ENCODE measurements at regions not wholly inside any gene's neighbourhood (a gene's known extent, or its start where the extent isn't known, plus 50 kb on each side); places are given as distances from the start of the nearest gene placed in this dataset.

DNA sequence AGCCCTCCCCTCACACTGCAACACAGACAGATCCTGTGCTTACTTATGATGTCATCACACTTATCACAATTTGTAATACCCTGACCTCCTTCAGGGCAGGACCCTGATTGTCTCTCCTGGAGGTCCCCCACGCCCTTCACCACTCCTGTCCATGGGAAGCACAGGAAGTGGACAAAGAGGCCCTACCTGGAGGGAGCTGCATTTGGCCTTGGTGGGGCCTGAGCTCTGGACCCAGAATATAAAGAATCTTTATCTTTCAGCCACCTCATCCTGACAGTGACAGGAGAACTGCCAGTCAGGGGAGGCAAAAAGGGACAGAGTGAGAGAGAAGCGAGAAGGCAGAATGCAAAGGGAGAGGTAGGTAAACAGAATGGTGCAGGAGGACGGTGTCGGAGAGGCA is 303.4 kb upstream of the N4BP1 start (continued):
- TF ChIP-seq JUND (IDR thresholded peaks at IDR 0.05) (no peak), HNF4A (conservative IDR thresholded peaks at IDR 0.05) (no peak), HNF4G (IDR thresholded peaks at IDR 0.05) (no peak), SP1 (IDR thresholded peaks at IDR 0.05) (no peak), YY1 (IDR thresholded peaks at IDR 0.05) (no peak), EGR1 (IDR thresholded peaks at IDR 0.05; ENCODE audit: low read depth in 2 of 2) (no peak), FOXA2 (IDR thresholded peaks at IDR 0.05) (no peak), RAD21 (IDR thresholded peaks at IDR 0.05) (no peak)
- TF ChIP-seq, protein P1, sequence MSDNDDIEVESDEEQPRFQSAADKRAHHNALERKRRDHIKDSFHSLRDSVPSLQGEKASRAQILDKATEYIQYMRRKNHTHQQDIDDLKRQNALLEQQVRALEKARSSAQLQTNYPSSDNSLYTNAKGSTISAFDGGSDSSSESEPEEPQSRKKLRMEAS (IDR thresholded peaks at IDR 0.05), result no peak

DNA sequence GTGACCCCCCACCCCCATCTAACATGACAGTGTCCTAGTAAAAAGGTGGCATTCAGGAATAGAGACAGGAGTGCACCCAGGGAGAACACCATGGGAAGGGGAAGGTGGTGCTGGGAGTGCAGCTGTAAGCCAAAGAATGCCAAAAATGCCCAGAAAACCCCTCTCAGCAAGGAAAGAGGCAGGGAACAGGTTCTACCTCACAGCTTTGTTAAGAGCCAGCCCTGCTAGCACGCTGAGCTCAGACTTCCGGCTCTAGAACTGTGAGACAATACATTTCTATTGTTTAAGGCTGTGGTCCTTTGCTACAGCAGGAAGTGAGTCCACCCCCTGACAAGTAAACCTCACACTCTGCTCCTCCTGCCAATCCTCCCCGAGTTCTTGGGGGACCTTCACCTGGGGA is 302.4 kb upstream of the N4BP1 start:
- TF ChIP-seq NR2F2 (IDR thresholded peaks at IDR 0.05), result no peak
- TF ChIP-seq RXRA (IDR thresholded peaks at IDR 0.05), result no peak
- TF ChIP-seq, protein P2, sequence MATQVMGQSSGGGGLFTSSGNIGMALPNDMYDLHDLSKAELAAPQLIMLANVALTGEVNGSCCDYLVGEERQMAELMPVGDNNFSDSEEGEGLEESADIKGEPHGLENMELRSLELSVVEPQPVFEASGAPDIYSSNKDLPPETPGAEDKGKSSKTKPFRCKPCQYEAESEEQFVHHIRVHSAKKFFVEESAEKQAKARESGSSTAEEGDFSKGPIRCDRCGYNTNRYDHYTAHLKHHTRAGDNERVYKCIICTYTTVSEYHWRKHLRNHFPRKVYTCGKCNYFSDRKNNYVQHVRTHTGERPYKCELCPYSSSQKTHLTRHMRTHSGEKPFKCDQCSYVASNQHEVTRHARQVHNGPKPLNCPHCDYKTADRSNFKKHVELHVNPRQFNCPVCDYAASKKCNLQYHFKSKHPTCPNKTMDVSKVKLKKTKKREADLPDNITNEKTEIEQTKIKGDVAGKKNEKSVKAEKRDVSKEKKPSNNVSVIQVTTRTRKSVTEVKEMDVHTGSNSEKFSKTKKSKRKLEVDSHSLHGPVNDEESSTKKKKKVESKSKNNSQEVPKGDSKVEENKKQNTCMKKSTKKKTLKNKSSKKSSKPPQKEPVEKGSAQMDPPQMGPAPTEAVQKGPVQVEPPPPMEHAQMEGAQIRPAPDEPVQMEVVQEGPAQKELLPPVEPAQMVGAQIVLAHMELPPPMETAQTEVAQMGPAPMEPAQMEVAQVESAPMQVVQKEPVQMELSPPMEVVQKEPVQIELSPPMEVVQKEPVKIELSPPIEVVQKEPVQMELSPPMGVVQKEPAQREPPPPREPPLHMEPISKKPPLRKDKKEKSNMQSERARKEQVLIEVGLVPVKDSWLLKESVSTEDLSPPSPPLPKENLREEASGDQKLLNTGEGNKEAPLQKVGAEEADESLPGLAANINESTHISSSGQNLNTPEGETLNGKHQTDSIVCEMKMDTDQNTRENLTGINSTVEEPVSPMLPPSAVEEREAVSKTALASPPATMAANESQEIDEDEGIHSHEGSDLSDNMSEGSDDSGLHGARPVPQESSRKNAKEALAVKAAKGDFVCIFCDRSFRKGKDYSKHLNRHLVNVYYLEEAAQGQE (IDR thresholded peaks at IDR 0.05), result no peak
- TF ChIP-seq, protein P3, sequence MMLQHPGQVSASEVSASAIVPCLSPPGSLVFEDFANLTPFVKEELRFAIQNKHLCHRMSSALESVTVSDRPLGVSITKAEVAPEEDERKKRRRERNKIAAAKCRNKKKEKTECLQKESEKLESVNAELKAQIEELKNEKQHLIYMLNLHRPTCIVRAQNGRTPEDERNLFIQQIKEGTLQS (IDR thresholded peaks at IDR 0.05), result no peak
- TF ChIP-seq HNF4G (IDR thresholded peaks at IDR 0.05), result no peak
- TF ChIP-seq HNF4A (conservative IDR thresholded peaks at IDR 0.05), result no peak
- no peak for TF ChIP-seq TAF1 (conservative IDR thresholded peaks at IDR 0.05)
- no peak for TF ChIP-seq GABPA (IDR thresholded peaks at IDR 0.05 in 1 of 2, conservative IDR thresholded peaks at IDR 0.05 in 1 of 2)
- TF ChIP-seq SP1 (IDR thresholded peaks at IDR 0.05), result no peak
- TF ChIP-seq EGR1 (IDR thresholded peaks at IDR 0.05; ENCODE audit: low read depth in 2 of 2), result no peak
- TF ChIP-seq FOXA2 (IDR thresholded peaks at IDR 0.05), result no peak
- TF ChIP-seq JUND (IDR thresholded peaks at IDR 0.05), result no peak
- TF ChIP-seq, protein P4, sequence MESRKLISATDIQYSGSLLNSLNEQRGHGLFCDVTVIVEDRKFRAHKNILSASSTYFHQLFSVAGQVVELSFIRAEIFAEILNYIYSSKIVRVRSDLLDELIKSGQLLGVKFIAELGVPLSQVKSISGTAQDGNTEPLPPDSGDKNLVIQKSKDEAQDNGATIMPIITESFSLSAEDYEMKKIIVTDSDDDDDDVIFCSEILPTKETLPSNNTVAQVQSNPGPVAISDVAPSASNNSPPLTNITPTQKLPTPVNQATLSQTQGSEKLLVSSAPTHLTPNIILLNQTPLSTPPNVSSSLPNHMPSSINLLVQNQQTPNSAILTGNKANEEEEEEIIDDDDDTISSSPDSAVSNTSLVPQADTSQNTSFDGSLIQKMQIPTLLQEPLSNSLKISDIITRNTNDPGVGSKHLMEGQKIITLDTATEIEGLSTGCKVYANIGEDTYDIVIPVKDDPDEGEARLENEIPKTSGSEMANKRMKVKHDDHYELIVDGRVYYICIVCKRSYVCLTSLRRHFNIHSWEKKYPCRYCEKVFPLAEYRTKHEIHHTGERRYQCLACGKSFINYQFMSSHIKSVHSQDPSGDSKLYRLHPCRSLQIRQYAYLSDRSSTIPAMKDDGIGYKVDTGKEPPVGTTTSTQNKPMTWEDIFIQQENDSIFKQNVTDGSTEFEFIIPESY (IDR thresholded peaks at IDR 0.05), result no peak
- no peak for TF ChIP-seq YY1 (IDR thresholded peaks at IDR 0.05)
- DNase-seq (ENCODE audit: low spot score), result no peak
- no peaks in the 10 kb centered on the region for H3K4me1 ChIP-seq (ENCODE audit: control insufficient read depth in 4 of 4, insufficient read depth in 4 of 4, low read length in 3 of 4)
- WGBS, result 36% methylated on average over 3 of the region's 3 CpGs
- H3K36me3 ChIP-seq (ENCODE audit: control insufficient read depth in 4 of 4, insufficient read depth in 3 of 4, low read depth in 1 of 4, low read length in 3 of 4), result no peaks in the 10 kb centered on the region
- H3K9me3 ChIP-seq (ENCODE audit: control insufficient read depth in 4 of 4, low read length in 3 of 4), result no peaks in the 10 kb centered on the region
- H3K27me3 ChIP-seq (ENCODE audit: control insufficient read depth in 4 of 4, insufficient read depth in 4 of 4, low read length in 3 of 4), result peaks cover 0 to 3% (median under 1%) of the 10 kb centered on the region in 4 donors
- H3K4me3 ChIP-seq (ENCODE audit: low read depth in 1 of 3, low read length in 3 of 3), result no peak overlapping the region
- H3K27ac ChIP-seq (ENCODE audit: low read depth in 1 of 2, low read length in 2 of 2), result no peak overlapping the region
- H3K9ac ChIP-seq (ENCODE audit: low read depth in 1 of 2, low read length in 2 of 2), result no peak overlapping the region

DNA sequence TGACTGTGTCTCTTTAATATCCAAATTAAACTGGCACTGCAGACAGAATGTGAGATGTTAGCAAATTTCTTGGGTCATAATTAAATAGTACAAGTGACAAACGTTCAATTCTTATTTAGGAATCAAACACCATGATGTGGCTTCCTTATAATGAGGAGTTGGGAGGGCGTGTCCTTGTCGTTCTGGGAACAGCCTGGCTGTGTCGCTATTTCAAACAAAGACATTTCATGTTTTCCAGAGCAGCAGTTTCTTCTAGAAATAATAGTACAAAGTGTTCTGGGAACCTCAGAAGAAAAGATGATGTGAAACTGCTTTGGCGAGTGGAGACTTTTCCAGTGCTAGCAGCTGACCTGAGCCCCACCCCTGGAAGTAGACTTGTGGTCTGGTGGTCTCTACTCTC is 301.7 kb upstream of the N4BP1 start:
- 29% methylated on average over 5 of the region's 5 CpGs for WGBS
- Histone ChIP-seq H3K4me3 (ENCODE audit: low read depth in 1 of 3, low read length in 3 of 3) (no peak overlapping the region), H3K27ac (ENCODE audit: low read depth in 1 of 2, low read length in 2 of 2) (no peak overlapping the region)

More for the DNA sequence above, 301.7 kb upstream of the N4BP1 start:
- Histone ChIP-seq H3K9me3 (ENCODE audit: control insufficient read depth in 4 of 4, low read length in 3 of 4) (no peaks in the 10 kb centered on the region), H3K36me3 (ENCODE audit: control insufficient read depth in 4 of 4, insufficient read depth in 3 of 4, low read depth in 1 of 4, low read length in 3 of 4) (no peaks in the 10 kb centered on the region), H3K4me1 (ENCODE audit: control insufficient read depth in 4 of 4, insufficient read depth in 4 of 4, low read length in 3 of 4) (no peaks in the 10 kb centered on the region), H3K27me3 (ENCODE audit: control insufficient read depth in 4 of 4, insufficient read depth in 4 of 4, low read length in 3 of 4) (peaks cover 0 to 3% (median under 1%) of the 10 kb centered on the region in 4 donors), H3K9ac (ENCODE audit: low read depth in 1 of 2, low read length in 2 of 2) (no peak overlapping the region)
- no peak for DNase-seq (ENCODE audit: low spot score)
- TF ChIP-seq JUND (IDR thresholded peaks at IDR 0.05) (no peak), YY1 (IDR thresholded peaks at IDR 0.05) (no peak), RAD21 (IDR thresholded peaks at IDR 0.05) (no peak), HNF4A (conservative IDR thresholded peaks at IDR 0.05) (no peak), HNF4G (IDR thresholded peaks at IDR 0.05) (no peak), FOXA2 (IDR thresholded peaks at IDR 0.05) (no peak), FOXA1 (IDR thresholded peaks at IDR 0.05) (no peak)
- TF ChIP-seq, protein P1 (IDR thresholded peaks at IDR 0.05), result no peak
- TF ChIP-seq, protein P4 (IDR thresholded peaks at IDR 0.05), result no peak
- TF ChIP-seq, protein P3 (IDR thresholded peaks at IDR 0.05), result no peak
